ENCODE measurements at regions not wholly inside any gene's neighbourhood (a gene's known extent, or its start where the extent isn't known, plus 50 kb on each side); places are given as distances from the start of the nearest gene placed in this dataset.

DNA sequence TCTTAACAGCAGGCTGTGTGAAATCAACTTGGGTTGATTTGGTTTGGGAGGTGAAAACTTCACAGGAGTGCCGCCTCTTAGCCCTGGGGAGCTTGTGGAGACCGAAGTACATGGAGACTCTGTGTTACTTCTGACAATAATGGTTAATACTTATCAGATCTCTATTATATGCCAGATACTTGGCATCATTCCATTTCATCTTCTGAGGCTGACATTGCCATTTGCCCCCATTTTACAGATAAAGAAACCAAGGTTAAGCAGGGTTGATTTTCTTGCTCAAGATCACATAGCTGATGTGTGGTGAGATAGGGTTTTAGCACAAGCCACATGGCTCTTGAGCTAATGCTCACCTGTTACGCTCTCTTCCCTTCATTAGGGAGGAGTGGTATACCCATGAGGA is 150.6 kb upstream of the FAM13C start:
- TF ChIP-seq, protein P1, sequence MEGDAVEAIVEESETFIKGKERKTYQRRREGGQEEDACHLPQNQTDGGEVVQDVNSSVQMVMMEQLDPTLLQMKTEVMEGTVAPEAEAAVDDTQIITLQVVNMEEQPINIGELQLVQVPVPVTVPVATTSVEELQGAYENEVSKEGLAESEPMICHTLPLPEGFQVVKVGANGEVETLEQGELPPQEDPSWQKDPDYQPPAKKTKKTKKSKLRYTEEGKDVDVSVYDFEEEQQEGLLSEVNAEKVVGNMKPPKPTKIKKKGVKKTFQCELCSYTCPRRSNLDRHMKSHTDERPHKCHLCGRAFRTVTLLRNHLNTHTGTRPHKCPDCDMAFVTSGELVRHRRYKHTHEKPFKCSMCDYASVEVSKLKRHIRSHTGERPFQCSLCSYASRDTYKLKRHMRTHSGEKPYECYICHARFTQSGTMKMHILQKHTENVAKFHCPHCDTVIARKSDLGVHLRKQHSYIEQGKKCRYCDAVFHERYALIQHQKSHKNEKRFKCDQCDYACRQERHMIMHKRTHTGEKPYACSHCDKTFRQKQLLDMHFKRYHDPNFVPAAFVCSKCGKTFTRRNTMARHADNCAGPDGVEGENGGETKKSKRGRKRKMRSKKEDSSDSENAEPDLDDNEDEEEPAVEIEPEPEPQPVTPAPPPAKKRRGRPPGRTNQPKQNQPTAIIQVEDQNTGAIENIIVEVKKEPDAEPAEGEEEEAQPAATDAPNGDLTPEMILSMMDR (IDR thresholded peaks at IDR 0.05; ENCODE audit: low read depth, low read length) = no peak
- no peak for TF ChIP-seq EZH2phosphoT487 (IDR thresholded peaks at IDR 0.05; ENCODE audit: low read depth)

Data from OCI-LY3 (cell line).